A549 (cell line): ENCODE measurements at regions not wholly inside any gene's neighbourhood (a gene's known extent, or its start where the extent isn't known, plus 50 kb on each side); places are given as distances from the start of the nearest gene placed in this dataset.
A peak's percentile ranks its signal among the peaks of the same experiment; 100 is the strongest.

Experiments
- ATAC-seq, 2 experiments: fragments of 200-7000 bp in 1 of 2; fragments of >200 bp in 1 of 2; cut with Nextera tagmentation in 1 of 2; cut with Tn5 transposase in 1 of 2; 3 replicates each; pipeline versions ENCODE4 v1.8.0 to v1.9.1; 2018 to 2020; ENCODE audit warnings: mild to moderate bottlenecking in 1 of 2, moderate library complexity in 1 of 2
- CTCF ChIA-PET: fragments of 300-600 bp; sonication (Branson Sonifier 250); formaldehyde crosslinking; extraction: SDS; loops from one replicate; lab custom pipeline; 2021; ENCODE audit warnings: antibody characterized with exemption, inconsistent platforms; lab: Yijun Ruan, JAX
- POLR2A ChIA-PET: fragments of 350-600 bp; formaldehyde crosslinking; extraction: SDS; loops from one replicate; lab custom pipeline; 2021; ENCODE audit warnings: antibody characterized with exemption, inconsistent platforms; lab: Yijun Ruan, JAX
- DNase-seq, 2 experiments: peaks; one replicate each; pipeline versions ENCODE4 v3.0.0 to v3.0.0-alpha.2; 2011 to 2016; ENCODE audit warnings: low read depth in 1 of 2, low spot score in 1 of 2
- FAIRE-seq: peaks from 2 replicates; lab custom pipeline; 2011; peaks lifted over from hg19 to GRCh38; lab: Jason Lieb, UNC
- H3K27ac ChIP-seq, 2 experiments: fragments of >200 bp; sonication (Bioruptor Twin); formaldehyde crosslinking; 3 replicates each; pipeline ENCODE4 v1.5.1; 2016 to 2017
- H3K4me1 ChIP-seq: fragments of >200 bp; sonication (Bioruptor Twin); formaldehyde crosslinking; 3 replicates; pipeline ENCODE4 v1.6.1; 2016
- H3K4me2 ChIP-seq: fragments of >200 bp; sonication (Bioruptor Twin); formaldehyde crosslinking; 3 replicates; pipeline ENCODE4 v1.6.1; 2016
- H3K4me3 ChIP-seq: fragments of >200 bp; sonication (Bioruptor Twin); formaldehyde crosslinking; 3 replicates; pipeline ENCODE4 v1.5.1; 2016
- H3K9me3 ChIP-seq: fragments of >200 bp; sonication (Bioruptor Twin); formaldehyde crosslinking; 3 replicates; pipeline ENCODE4 v1.6.1; 2016
- BHLHE40 ChIP-seq: IDR thresholded peaks from 2 replicates; pipeline ENCODE4 v1.6.1; 2012; ENCODE audit warnings: low read depth, low read length, inconsistent platforms
- CHD2 ChIP-seq: fragments of 150-350 bp; IDR thresholded peaks from 2 replicates; pipeline ENCODE4 v1.6.1; 2014; ENCODE audit warnings: low read length; ENCODE audit not compliant: partially characterized antibody
- EHF ChIP-seq: fragments of 250-450 bp; sonication (Bioruptor Pico); IDR thresholded peaks from 2 replicates; pipeline ENCODE4 v1.5.0; 2020; ENCODE audit warnings: mild to moderate bottlenecking
- FOSB ChIP-seq: fragments of 250-450 bp; sonication (Bioruptor Pico); IDR thresholded peaks from 2 replicates; pipeline ENCODE4 v1.5.0; 2020; ENCODE audit warnings: mild to moderate bottlenecking, moderate library complexity
- HDAC2 ChIP-seq: fragments of 200-600 bp; sonication (generic); IDR thresholded peaks from 2 replicates; pipeline ENCODE4 v1.6.1; 2016
- HOXB13 ChIP-seq: fragments of 250-450 bp; sonication (Bioruptor Pico); IDR thresholded peaks from 2 replicates; pipeline ENCODE4 v1.5.0; 2020; ENCODE audit warnings: low read depth, mild to moderate bottlenecking, moderate library complexity
- HOXB5 ChIP-seq: fragments of 250-450 bp; sonication (Bioruptor Pico); IDR thresholded peaks from 2 replicates; pipeline ENCODE4 v1.5.0; 2020; ENCODE audit warnings: mild to moderate bottlenecking, moderate library complexity
- JUNB ChIP-seq: fragments of >200 bp; sonication (Bioruptor Twin); formaldehyde crosslinking; IDR thresholded peaks from 2 replicates; pipeline ENCODE4 v1.6.1; 2016
- KDM1A ChIP-seq: fragments of 200-600 bp; sonication (generic); IDR thresholded peaks from 2 replicates; pipeline ENCODE4 v1.6.1; 2016; ENCODE audit warnings: low read depth, mild to moderate bottlenecking
- MAZ ChIP-seq: fragments of 150-350 bp; IDR thresholded peaks from 2 replicates; pipeline ENCODE4 v1.6.1; 2014; ENCODE audit warnings: antibody characterized with exemption, low read depth, low read length, borderline replicate concordance
- NFE2L2 ChIP-seq: fragments of 150-350 bp; conservative IDR thresholded peaks from 2 replicates; pipeline ENCODE4 v1.6.1; 2014; ENCODE audit warnings: low read length
- PHF8 ChIP-seq: fragments of 200-600 bp; sonication (generic); IDR thresholded peaks from 2 replicates; pipeline ENCODE4 v1.6.1; 2016; ENCODE audit warnings: low read depth, mild to moderate bottlenecking, antibody characterized with exemption, moderate library complexity, borderline replicate concordance
- POLR2A ChIP-seq: IDR thresholded peaks from 2 replicates; pipeline ENCODE4 v1.6.1; 2012; ENCODE audit warnings: mild to moderate bottlenecking, low read length
- RAD21 ChIP-seq, 2 experiments: fragments of >200 bp in 1 of 2; sonication (Bioruptor Twin) in 1 of 2; formaldehyde crosslinking in 1 of 2; IDR thresholded peaks in 1 of 2; conservative IDR thresholded peaks in 1 of 2; 2 replicates in 1 of 2; 3 replicates in 1 of 2; pipeline ENCODE4 v1.6.1; 2012 to 2018; ENCODE audit warnings: inconsistent platforms in 1 of 2
- RARB ChIP-seq: fragments of 250-450 bp; sonication (Bioruptor Pico); IDR thresholded peaks from 2 replicates; pipeline ENCODE4 v1.8.0; 2021; ENCODE audit warnings: mild to moderate bottlenecking, moderate library complexity
- RNF2 ChIP-seq: fragments of 200-600 bp; sonication (generic); IDR thresholded peaks from 2 replicates; pipeline ENCODE4 v1.6.1; 2016; ENCODE audit warnings: low read depth, mild to moderate bottlenecking, antibody characterized with exemption, moderate library complexity, borderline replicate concordance
- SREBF2 ChIP-seq: fragments of 450-650 bp; IDR thresholded peaks from 2 replicates; pipeline ENCODE4 v1.6.1; 2014; ENCODE audit warnings: mild to moderate bottlenecking, moderate library complexity
- TFCP2L1 ChIP-seq: fragments of 250-450 bp; sonication (Bioruptor Pico); IDR thresholded peaks from 2 replicates; pipeline ENCODE4 v1.5.0; 2021; ENCODE audit warnings: mild to moderate bottlenecking
- ZFP36 ChIP-seq: fragments of 450-650 bp; IDR thresholded peaks from 2 replicates; pipeline ENCODE4 v1.6.1; 2014; ENCODE audit warnings: borderline replicate concordance; ENCODE audit not compliant: partially characterized antibody
- ZNF302 ChIP-seq: fragments of 250-450 bp; sonication (Bioruptor Pico); IDR thresholded peaks from 2 replicates; pipeline ENCODE4 v1.9.0; 2021; ENCODE audit warnings: inconsistent platforms, mild to moderate bottlenecking, moderate library complexity
- WGBS: methylation state at CpG from one replicate; pipeline ENCODE4 v1.1.6; 2017; ENCODE audit errors: missing lambda C conversion rate; 5-methylcytosine and 5-hydroxymethylcytosine counted together
- TF ChIP-seq, protein P1 (sequence below): fragments of 200-600 bp; sonication (generic); IDR thresholded peaks from 2 replicates; pipeline ENCODE4 v1.6.1; 2016; ENCODE audit warnings: antibody characterized with exemption, mild to moderate bottlenecking, moderate library complexity
- TF ChIP-seq, protein P2 (sequence below): IDR thresholded peaks from 2 replicates; pipeline ENCODE4 v1.6.1; 2012
- TF ChIP-seq, protein P3 (sequence below): fragments of 450-650 bp; IDR thresholded peaks from 2 replicates; pipeline ENCODE4 v1.6.1; 2014; ENCODE audit warnings: antibody characterized with exemption
- TF ChIP-seq, protein P4 (sequence below): fragments of >200 bp; sonication (Bioruptor Twin); formaldehyde crosslinking; IDR thresholded peaks from 2 replicates; pipeline ENCODE4 v1.6.1; 2016
- TF ChIP-seq, protein P5 (sequence below): fragments of >200 bp; sonication (Bioruptor Twin); formaldehyde crosslinking; IDR thresholded peaks from 3 replicates; pipeline ENCODE4 v1.5.1; 2016

DNA sequence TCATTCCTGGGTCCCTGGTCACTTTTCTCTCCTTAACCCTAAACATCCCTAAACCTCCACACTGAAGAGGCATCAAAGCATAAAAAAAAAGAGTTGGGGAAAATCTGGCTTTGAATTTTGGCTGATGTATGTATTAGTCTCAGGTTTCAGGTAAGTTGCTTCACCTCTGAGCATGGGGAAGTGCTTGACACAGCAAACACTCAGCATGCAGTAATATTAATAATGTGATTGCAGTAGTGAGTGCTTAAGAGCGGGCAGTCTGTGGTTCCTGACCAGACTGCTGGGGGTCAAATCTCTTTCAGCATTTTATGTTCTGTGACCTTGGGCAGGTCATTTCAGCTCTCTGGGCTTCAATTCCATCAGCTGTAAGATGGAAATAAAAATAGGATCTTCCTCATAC lies 467.9 kb downstream of the SOX2 start (continued):
- TF ChIP-seq, protein P1, sequence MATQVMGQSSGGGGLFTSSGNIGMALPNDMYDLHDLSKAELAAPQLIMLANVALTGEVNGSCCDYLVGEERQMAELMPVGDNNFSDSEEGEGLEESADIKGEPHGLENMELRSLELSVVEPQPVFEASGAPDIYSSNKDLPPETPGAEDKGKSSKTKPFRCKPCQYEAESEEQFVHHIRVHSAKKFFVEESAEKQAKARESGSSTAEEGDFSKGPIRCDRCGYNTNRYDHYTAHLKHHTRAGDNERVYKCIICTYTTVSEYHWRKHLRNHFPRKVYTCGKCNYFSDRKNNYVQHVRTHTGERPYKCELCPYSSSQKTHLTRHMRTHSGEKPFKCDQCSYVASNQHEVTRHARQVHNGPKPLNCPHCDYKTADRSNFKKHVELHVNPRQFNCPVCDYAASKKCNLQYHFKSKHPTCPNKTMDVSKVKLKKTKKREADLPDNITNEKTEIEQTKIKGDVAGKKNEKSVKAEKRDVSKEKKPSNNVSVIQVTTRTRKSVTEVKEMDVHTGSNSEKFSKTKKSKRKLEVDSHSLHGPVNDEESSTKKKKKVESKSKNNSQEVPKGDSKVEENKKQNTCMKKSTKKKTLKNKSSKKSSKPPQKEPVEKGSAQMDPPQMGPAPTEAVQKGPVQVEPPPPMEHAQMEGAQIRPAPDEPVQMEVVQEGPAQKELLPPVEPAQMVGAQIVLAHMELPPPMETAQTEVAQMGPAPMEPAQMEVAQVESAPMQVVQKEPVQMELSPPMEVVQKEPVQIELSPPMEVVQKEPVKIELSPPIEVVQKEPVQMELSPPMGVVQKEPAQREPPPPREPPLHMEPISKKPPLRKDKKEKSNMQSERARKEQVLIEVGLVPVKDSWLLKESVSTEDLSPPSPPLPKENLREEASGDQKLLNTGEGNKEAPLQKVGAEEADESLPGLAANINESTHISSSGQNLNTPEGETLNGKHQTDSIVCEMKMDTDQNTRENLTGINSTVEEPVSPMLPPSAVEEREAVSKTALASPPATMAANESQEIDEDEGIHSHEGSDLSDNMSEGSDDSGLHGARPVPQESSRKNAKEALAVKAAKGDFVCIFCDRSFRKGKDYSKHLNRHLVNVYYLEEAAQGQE = no peak
- TF ChIP-seq, protein P2, sequence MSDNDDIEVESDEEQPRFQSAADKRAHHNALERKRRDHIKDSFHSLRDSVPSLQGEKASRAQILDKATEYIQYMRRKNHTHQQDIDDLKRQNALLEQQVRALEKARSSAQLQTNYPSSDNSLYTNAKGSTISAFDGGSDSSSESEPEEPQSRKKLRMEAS = no peak
- TF ChIP-seq TFCP2L1 (CRISPR knock-in tag) (no peak), FOSB (no peak), ZFP36 (no peak), RNF2 (no peak)

DNA sequence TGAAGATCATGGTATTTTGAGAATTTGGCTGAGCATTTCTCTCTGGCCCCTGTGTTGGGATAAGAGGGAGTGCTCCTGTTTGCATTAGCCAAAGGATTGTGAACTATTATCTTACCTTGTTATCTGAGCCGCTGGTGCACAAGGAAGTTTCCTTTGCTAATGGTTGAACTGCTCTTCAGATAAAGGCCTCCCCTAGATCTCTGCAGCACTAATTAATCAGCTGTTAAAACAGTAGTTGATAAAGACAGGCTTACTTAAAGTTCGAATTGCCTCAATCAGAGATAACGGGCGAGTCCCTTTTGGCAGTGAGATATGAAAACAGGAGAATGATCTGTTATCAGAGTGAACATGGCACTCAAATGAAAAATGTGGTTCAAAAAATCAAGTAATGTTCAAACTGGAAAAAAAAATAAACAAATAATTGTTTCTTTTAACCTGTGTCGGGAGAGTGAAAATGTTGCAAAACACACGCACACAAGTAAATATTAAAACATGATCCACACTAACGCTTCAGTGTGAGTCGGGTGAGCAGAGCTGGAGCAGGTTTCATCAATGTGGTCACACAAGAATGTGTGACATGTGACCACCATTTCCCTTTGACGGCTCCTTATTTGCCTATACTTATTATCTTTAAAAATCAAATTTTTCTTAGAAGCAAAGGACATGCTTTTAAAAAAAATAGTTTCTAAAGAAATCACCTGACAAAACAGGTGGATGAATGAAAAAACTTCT lies 469.1 kb downstream of the SOX2 start:
- POLR2A ChIA-PET = no interaction called here
- H3K4me2 ChIP-seq = no peak overlapping the region
- no peak overlapping the region for H3K4me3 ChIP-seq
- CTCF ChIA-PET = no interaction called here
- no peak overlapping the region for H3K27ac ChIP-seq
- ATAC-seq = 0 out of 6 replicates have a peak, but pooled peaks of 1 of the 2 experiments have one; percentile 25
- no peak for FAIRE-seq
- no peak for DNase-seq
- TF ChIP-seq RNF2 (no peak), KDM1A (no peak), CHD2 (no peak), EHF (CRISPR knock-in tag) (no peak), HDAC2 (no peak), PHF8 (no peak), SREBF2 (no peak), NFE2L2 (no peak)
- TF ChIP-seq, protein P3, sequence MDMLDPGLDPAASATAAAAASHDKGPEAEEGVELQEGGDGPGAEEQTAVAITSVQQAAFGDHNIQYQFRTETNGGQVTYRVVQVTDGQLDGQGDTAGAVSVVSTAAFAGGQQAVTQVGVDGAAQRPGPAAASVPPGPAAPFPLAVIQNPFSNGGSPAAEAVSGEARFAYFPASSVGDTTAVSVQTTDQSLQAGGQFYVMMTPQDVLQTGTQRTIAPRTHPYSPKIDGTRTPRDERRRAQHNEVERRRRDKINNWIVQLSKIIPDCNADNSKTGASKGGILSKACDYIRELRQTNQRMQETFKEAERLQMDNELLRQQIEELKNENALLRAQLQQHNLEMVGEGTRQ = no peak
- 63% methylated on average over 9 of the region's 9 CpGs for WGBS
- H3K9me3 ChIP-seq = no peaks in the 10 kb centered on the region
- no peaks in the 10 kb centered on the region for H3K4me1 ChIP-seq

DNA sequence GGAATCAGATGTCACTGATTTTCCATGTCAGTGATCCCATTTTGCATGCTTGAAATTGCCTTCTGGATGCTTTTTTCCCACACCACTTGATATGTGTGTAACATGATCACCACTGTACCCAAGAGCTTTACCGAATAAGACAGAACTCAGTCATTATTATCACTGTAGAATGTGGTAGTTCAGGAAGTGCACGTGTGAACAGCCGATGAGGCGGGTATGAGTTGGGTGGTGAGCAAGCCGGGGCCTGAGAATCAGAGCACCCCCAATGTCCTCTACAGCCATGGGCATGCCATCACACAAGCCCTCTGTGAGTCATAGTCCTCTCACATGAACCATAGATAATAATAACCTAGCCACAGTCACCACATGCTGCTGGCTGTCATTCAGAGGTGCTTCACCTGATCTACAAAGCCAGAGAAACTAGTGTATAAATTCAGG lies 470.8 kb downstream of the SOX2 start:
- FAIRE-seq (no peak), ATAC-seq (no peak), DNase-seq (no peak)
- Histone ChIP-seq H3K9me3 (no peaks in the 10 kb centered on the region), H3K4me1 (no peaks in the 10 kb centered on the region), H3K27ac (no peak overlapping the region), H3K4me2 (no peak overlapping the region), H3K4me3 (no peak overlapping the region)
- WGBS = 86% methylated on average over 5 of the region's 5 CpGs
- ChIA-PET CTCF (no interaction called here), POLR2A (no interaction called here)
- TF ChIP-seq KDM1A (no peak), RAD21 (conservative IDR thresholded peaks at IDR 0.05 in 1 of 2, IDR thresholded peaks at IDR 0.05 in 1 of 2) (no peak), JUNB (no peak), MAZ (no peak), PHF8 (no peak), POLR2A (no peak), EHF (CRISPR knock-in tag) (no peak), RARB (CRISPR knock-in tag) (no peak), BHLHE40 (no peak), CHD2 (no peak), ZNF302 (CRISPR knock-in tag) (no peak), HOXB5 (no peak), RNF2 (no peak), HOXB13 (CRISPR knock-in tag) (no peak)
- TF ChIP-seq, protein P4, sequence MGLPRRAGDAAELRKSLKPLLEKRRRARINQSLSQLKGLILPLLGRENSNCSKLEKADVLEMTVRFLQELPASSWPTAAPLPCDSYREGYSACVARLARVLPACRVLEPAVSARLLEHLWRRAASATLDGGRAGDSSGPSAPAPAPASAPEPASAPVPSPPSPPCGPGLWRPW = no peak
- TF ChIP-seq, protein P5, sequence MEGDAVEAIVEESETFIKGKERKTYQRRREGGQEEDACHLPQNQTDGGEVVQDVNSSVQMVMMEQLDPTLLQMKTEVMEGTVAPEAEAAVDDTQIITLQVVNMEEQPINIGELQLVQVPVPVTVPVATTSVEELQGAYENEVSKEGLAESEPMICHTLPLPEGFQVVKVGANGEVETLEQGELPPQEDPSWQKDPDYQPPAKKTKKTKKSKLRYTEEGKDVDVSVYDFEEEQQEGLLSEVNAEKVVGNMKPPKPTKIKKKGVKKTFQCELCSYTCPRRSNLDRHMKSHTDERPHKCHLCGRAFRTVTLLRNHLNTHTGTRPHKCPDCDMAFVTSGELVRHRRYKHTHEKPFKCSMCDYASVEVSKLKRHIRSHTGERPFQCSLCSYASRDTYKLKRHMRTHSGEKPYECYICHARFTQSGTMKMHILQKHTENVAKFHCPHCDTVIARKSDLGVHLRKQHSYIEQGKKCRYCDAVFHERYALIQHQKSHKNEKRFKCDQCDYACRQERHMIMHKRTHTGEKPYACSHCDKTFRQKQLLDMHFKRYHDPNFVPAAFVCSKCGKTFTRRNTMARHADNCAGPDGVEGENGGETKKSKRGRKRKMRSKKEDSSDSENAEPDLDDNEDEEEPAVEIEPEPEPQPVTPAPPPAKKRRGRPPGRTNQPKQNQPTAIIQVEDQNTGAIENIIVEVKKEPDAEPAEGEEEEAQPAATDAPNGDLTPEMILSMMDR = no peak
- TF ChIP-seq, protein P2 = no peak
